SU-DHL-6 (cell line): ENCODE measurements at regions not wholly inside any gene's neighbourhood (a gene's known extent, or its start where the extent isn't known, plus 50 kb on each side); places are given as distances from the start of the nearest gene placed in this dataset.
A peak's percentile ranks its signal among the peaks of the same experiment; 100 is the strongest.

Experiments used
- H2AFZ ChIP-seq: fragments of 200-600 bp; sonication (generic); 2 replicates; pipeline ENCODE4 v1.6.1; 2014; ENCODE audit warnings: low read depth, mild to moderate bottlenecking, moderate library complexity, mixed read lengths, antibody characterized with exemption, low read length; ENCODE audit not compliant: severe bottlenecking
- H3F3A ChIP-seq: fragments of 200-600 bp; shearing (Covaris generic); 2 replicates; pipeline ENCODE4 v1.6.0; 2016; ENCODE audit warnings: antibody characterized with exemption, mild to moderate bottlenecking; ENCODE audit not compliant: insufficient read depth
- H3K27ac ChIP-seq: fragments of 200-600 bp; sonication (generic); 2 replicates; pipeline ENCODE4 v1.5.1; 2016; ENCODE audit warnings: low read depth, mild to moderate bottlenecking, low read length, moderate library complexity, mixed read lengths
- H3K27me3 ChIP-seq: fragments of 200-600 bp; sonication (generic), shearing (Covaris generic); 2 replicates; pipeline ENCODE4 v1.6.0; 2014; ENCODE audit warnings: mild to moderate bottlenecking, low read length
- H3K36me3 ChIP-seq: fragments of 200-600 bp; sonication (generic); 2 replicates; pipeline ENCODE4 v1.6.1; 2014; ENCODE audit warnings: mild to moderate bottlenecking, low read length, mixed read lengths
- H3K4me2 ChIP-seq: fragments of 300-600, 200-600 bp; shearing (Covaris generic), sonication (generic); 2 replicates; pipeline ENCODE4 v1.6.0; 2014; ENCODE audit warnings: low read length, low read depth, mild to moderate bottlenecking; ENCODE audit not compliant: poor library complexity, severe bottlenecking
- H3K4me3 ChIP-seq: fragments of 200-600 bp; sonication (generic); 2 replicates; pipeline ENCODE4 v1.5.1; 2014; ENCODE audit warnings: antibody characterized with exemption, low read length, mild to moderate bottlenecking, mixed read lengths; ENCODE audit not compliant: insufficient read depth, poor library complexity, severe bottlenecking
- H3K79me2 ChIP-seq: fragments of 200-600 bp; sonication (generic); 2 replicates; pipeline ENCODE4 v1.6.1; 2014; ENCODE audit warnings: mild to moderate bottlenecking, low read length, moderate library complexity; ENCODE audit not compliant: insufficient read depth
- H3K9ac ChIP-seq: fragments of 200-600 bp; sonication (generic); 2 replicates; pipeline ENCODE4 v1.7.0; 2014; ENCODE audit warnings: mild to moderate bottlenecking, low read length
- H3K9me2 ChIP-seq: fragments of 200-600 bp; sonication (generic); replicated peaks from 2 replicates; pipeline ENCODE4 v1.6.1; 2014; ENCODE audit warnings: low read length; ENCODE audit not compliant: insufficient read depth
- H3K9me3 ChIP-seq: fragments of 200-600 bp; sonication (generic); 2 replicates; pipeline ENCODE4 v1.6.1; 2014; ENCODE audit warnings: low read length, mixed read lengths; ENCODE audit not compliant: insufficient read depth
- H4K20me1 ChIP-seq: fragments of 200-600 bp; sonication (generic); 2 replicates; pipeline ENCODE4 v1.6.1; 2014; ENCODE audit warnings: low read depth, mild to moderate bottlenecking, antibody characterized with exemption, low read length, moderate library complexity, mixed read lengths
- EZH2phosphoT487 ChIP-seq: fragments of 200-600 bp; sonication (generic), shearing (Covaris generic); conservative IDR thresholded peaks from 2 replicates; pipeline ENCODE4 v1.6.1; 2018; ENCODE audit warnings: mild to moderate bottlenecking, antibody characterized with exemption, low read length, moderate library complexity, mixed read lengths
- TF ChIP-seq, protein P1 (sequence below): fragments of 200-600 bp; sonication (generic); IDR thresholded peaks from one replicate; pipeline ENCODE4 v1.5.1; 2017; ENCODE audit warnings: antibody characterized with exemption, mild to moderate bottlenecking, low read length, moderate library complexity; ENCODE audit not compliant: insufficient read depth, poor library complexity, severe bottlenecking

GRCh38 chr11:25983280-25983679, 348.6 kb upstream of the ANO3 start:
- peak overlapping the region; percentile 55; the same call in 1 of the 2 replicates for H3K27ac ChIP-seq
- no peaks in the 10 kb centered on the region for H3K27me3 ChIP-seq
- H3K9me2 ChIP-seq, result no peaks in the 10 kb centered on the region
- H3K9me3 ChIP-seq, result no peaks in the 10 kb centered on the region
- H3K4me3 ChIP-seq, result no peak overlapping the region
- H3K36me3 ChIP-seq, result no peaks in the 10 kb centered on the region
- H2AFZ ChIP-seq, result peak overlapping the region; percentile 80
- no peak for TF ChIP-seq EZH2phosphoT487
- TF ChIP-seq, protein P1, sequence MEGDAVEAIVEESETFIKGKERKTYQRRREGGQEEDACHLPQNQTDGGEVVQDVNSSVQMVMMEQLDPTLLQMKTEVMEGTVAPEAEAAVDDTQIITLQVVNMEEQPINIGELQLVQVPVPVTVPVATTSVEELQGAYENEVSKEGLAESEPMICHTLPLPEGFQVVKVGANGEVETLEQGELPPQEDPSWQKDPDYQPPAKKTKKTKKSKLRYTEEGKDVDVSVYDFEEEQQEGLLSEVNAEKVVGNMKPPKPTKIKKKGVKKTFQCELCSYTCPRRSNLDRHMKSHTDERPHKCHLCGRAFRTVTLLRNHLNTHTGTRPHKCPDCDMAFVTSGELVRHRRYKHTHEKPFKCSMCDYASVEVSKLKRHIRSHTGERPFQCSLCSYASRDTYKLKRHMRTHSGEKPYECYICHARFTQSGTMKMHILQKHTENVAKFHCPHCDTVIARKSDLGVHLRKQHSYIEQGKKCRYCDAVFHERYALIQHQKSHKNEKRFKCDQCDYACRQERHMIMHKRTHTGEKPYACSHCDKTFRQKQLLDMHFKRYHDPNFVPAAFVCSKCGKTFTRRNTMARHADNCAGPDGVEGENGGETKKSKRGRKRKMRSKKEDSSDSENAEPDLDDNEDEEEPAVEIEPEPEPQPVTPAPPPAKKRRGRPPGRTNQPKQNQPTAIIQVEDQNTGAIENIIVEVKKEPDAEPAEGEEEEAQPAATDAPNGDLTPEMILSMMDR, result no peak
- peaks cover 4% of the 10 kb centered on the region; the same call in 1 of the 2 replicates for H3F3A ChIP-seq
- H3K4me2 ChIP-seq, result peak overlapping the region; percentile 49
- H3K79me2 ChIP-seq, result no peaks in the 10 kb centered on the region
- H4K20me1 ChIP-seq, result no peaks in the 10 kb centered on the region
- peak overlapping the region; percentile 38; the same call in 1 of the 2 replicates for H3K9ac ChIP-seq

DNA sequence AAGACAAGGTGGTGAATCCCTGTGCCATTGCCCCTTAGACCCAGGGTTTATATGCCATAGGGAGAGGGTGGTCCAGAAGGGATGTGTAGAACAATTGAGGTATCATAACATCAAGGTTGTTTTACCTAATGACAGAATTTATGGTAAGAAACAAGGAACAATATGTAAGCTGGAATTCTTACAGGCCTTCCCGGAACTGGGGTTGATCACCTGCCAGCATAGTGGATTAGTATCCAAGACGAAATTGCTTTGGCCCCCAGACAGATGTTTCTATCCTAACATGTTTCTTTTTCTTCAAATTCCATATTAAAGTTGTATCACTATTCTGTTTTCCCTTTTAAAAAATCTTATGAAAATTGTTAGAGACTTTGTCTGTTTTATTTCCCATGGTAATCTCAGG, 343.8 kb upstream of the ANO3 start:
- H3K4me3 ChIP-seq, result no peak overlapping the region
- TF ChIP-seq EZH2phosphoT487, result no peak
- TF ChIP-seq, protein P1, result no peak
- H3K9me2 ChIP-seq, result no peaks in the 10 kb centered on the region
- no peaks in the 10 kb centered on the region for H4K20me1 ChIP-seq
- no peak overlapping the region for H3K4me2 ChIP-seq
- H3F3A ChIP-seq, result peaks cover 4% of the 10 kb centered on the region; the same call in 1 of the 2 replicates
- H3K36me3 ChIP-seq, result no peaks in the 10 kb centered on the region
- H2AFZ ChIP-seq, result no peak overlapping the region
- no peak overlapping the region for H3K27ac ChIP-seq
- no peaks in the 10 kb centered on the region for H3K79me2 ChIP-seq
- H3K9me3 ChIP-seq, result no peaks in the 10 kb centered on the region
- H3K27me3 ChIP-seq, result no peaks in the 10 kb centered on the region
- H3K9ac ChIP-seq, result no peak overlapping the region

DNA sequence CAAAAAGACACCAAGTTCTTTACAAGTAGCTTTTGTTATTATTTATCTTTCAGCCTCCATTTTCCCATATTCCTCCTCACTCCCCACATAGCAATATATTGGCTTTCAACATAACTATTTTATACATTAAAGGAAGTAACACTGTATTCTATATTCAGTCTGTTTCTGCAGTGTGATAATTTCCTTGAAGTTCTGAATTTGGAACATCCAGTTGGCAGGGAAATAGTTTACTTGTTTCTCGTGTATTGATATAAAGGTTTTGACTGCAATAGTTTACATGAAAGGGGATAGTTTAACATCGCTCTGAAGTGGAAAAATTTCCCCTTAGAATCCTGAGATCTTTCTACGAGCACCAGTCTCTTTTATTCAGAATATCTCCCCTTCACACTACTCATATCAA, 341.5 kb upstream of the ANO3 start:
- Histone ChIP-seq H4K20me1 (no peaks in the 10 kb centered on the region), H3K27me3 (no peaks in the 10 kb centered on the region), H2AFZ (no peak overlapping the region), H3K4me3 (no peak overlapping the region), H3K4me2 (no peak overlapping the region), H3K9ac (no peak overlapping the region), H3K9me2 (no peaks in the 10 kb centered on the region), H3K36me3 (no peaks in the 10 kb centered on the region), H3K79me2 (no peaks in the 10 kb centered on the region), H3K9me3 (no peaks in the 10 kb centered on the region), H3K27ac (no peak overlapping the region), H3F3A (no peaks in the 10 kb centered on the region)
- TF ChIP-seq, protein P1, result no peak
- TF ChIP-seq EZH2phosphoT487, result no peak
